Ramos (cell line): ENCODE measurements at regions not wholly inside any gene's neighbourhood (a gene's known extent, or its start where the extent isn't known, plus 50 kb on each side); places are given as distances from the start of the nearest gene placed in this dataset.
"Not testable (repeated sequence)": the region's sequence is repeated elsewhere in the genome, so short reads cannot be mapped to it uniquely, and the experiment has no call there.

Experiments
- in situ Hi-C: fragments of 300-500 bp; cut with MboI; formaldehyde crosslinking; loops from one replicate; pipeline ENCODE4 v1.14.3; 2022; ENCODE audit warnings: low sequenced_read_pairs; ENCODE audit not compliant: unreplicated experiment

- in situ Hi-C loops = no loop called here
Observed at GRCh38 chr4:181755846-181756245, 487.4 kb upstream of the TENM3 start.

- in situ Hi-C loops = no loop called here
Observed at GRCh38 chr4:181756451-181757095, 486.6 kb upstream of the TENM3 start.

GRCh38 chr4:181757098-181757497 lies 486.1 kb upstream of the TENM3 start:
- in situ Hi-C loops = no loop called here

GRCh38 chr4:181757910-181758660 lies 485.1 kb upstream of the TENM3 start:
- in situ Hi-C loops = no loop called here

- in situ Hi-C loops = no loop called here
Observed at GRCh38 chr4:181760560-181760959, 482.6 kb upstream of the TENM3 start.

GRCh38 chr4:181761156-181761555 lies 482.0 kb upstream of the TENM3 start:
- in situ Hi-C loops = no loop called here

- in situ Hi-C loops = no loop called here
Observed at GRCh38 chr4:181766061-181766548, 477.1 kb upstream of the TENM3 start.

- in situ Hi-C loops = no loop called here
Observed at GRCh38 chr4:181770971-181771370, 472.2 kb upstream of the TENM3 start.

GRCh38 chr4:181775298-181775697 lies 467.9 kb upstream of the TENM3 start:
- in situ Hi-C loops = no loop called here

GRCh38 chr4:181776264-181777054 lies 466.7 kb upstream of the TENM3 start:
- in situ Hi-C loops = no loop called here

GRCh38 chr4:181777518-181777917 lies 465.7 kb upstream of the TENM3 start:
- in situ Hi-C loops = no loop called here

- in situ Hi-C loops = no loop called here
Observed at GRCh38 chr4:181784881-181785280, 458.3 kb upstream of the TENM3 start.

GRCh38 chr4:181792641-181793040 lies 450.6 kb upstream of the TENM3 start:
- in situ Hi-C loops = no loop called here

GRCh38 chr4:181793096-181793495 lies 450.1 kb upstream of the TENM3 start:
- in situ Hi-C loops = no loop called here

- in situ Hi-C loops = no loop called here
Observed at GRCh38 chr4:181796502-181796901, 446.7 kb upstream of the TENM3 start.

GRCh38 chr4:181798536-181798935 lies 444.7 kb upstream of the TENM3 start:
- in situ Hi-C loops = no loop called here

- in situ Hi-C loops = no loop called here
Observed at GRCh38 chr4:181799561-181800069, 443.6 kb upstream of the TENM3 start.

GRCh38 chr4:181802207-181802606 lies 441.0 kb upstream of the TENM3 start:
- in situ Hi-C loops = no loop called here

GRCh38 chr4:181807771-181808170 lies 435.4 kb upstream of the TENM3 start:
- in situ Hi-C loops = no loop called here

- in situ Hi-C loops = no loop called here
Observed at GRCh38 chr4:181810711-181811110, 432.5 kb upstream of the TENM3 start.

GRCh38 chr4:181811550-181811949 lies 431.7 kb upstream of the TENM3 start:
- in situ Hi-C loops = not testable (repeated sequence)
